ENCODE measurements at regions not wholly inside any gene's neighbourhood (a gene's known extent, or its start where the extent isn't known, plus 50 kb on each side); places are given as distances from the start of the nearest gene placed in this dataset.

DNA sequence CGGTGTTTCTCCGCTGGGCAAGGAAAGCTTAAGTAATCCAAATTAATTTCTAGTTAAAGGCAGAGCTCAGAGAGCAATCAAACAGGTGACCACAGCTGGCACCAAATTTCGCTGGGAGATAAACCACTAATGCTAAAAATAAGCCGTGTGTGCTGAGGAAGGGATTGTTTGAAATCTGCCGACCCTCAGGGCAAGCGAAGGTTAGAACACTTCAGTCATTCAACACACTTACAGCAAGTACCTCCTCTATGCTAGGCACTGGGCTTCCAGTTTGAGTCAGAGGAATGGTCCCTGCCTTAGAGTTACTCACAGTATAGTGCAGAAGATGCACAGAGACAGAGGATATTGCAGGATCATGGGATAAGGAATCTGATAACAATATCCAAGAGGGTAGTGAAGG is 467.9 kb upstream of the PODXL start:
- TF ChIP-seq POLR2A (IDR thresholded peaks at IDR 0.05), result no peak
- TF ChIP-seq, protein P1, sequence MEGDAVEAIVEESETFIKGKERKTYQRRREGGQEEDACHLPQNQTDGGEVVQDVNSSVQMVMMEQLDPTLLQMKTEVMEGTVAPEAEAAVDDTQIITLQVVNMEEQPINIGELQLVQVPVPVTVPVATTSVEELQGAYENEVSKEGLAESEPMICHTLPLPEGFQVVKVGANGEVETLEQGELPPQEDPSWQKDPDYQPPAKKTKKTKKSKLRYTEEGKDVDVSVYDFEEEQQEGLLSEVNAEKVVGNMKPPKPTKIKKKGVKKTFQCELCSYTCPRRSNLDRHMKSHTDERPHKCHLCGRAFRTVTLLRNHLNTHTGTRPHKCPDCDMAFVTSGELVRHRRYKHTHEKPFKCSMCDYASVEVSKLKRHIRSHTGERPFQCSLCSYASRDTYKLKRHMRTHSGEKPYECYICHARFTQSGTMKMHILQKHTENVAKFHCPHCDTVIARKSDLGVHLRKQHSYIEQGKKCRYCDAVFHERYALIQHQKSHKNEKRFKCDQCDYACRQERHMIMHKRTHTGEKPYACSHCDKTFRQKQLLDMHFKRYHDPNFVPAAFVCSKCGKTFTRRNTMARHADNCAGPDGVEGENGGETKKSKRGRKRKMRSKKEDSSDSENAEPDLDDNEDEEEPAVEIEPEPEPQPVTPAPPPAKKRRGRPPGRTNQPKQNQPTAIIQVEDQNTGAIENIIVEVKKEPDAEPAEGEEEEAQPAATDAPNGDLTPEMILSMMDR (IDR thresholded peaks at IDR 0.05), result no peak

Data from right lobe of liver (tissue), 4 donors.